Muscle layer of colon (tissue), 2 donors: ENCODE measurements at regions not wholly inside any gene's neighbourhood (a gene's known extent, or its start where the extent isn't known, plus 50 kb on each side); places are given as distances from the start of the nearest gene placed in this dataset.

Source experiments
- H3K27ac ChIP-seq: one replicate; pipeline ENCODE4 v1.7.0; 2013; ENCODE audit warnings: low read depth, mild to moderate bottlenecking, low read length, moderate library complexity
- H3K27me3 ChIP-seq, 2 donors: one replicate each; pipeline ENCODE4 v1.7.0; 2013; ENCODE audit warnings: low read length in 2 of 2, mild to moderate bottlenecking in 2 of 2; ENCODE audit not compliant: insufficient read depth in 2 of 2, control insufficient read depth in 1 of 2
- H3K36me3 ChIP-seq: one replicate; pipeline ENCODE4 v1.7.0; 2013; ENCODE audit warnings: mild to moderate bottlenecking, low read length; ENCODE audit not compliant: insufficient read depth
- H3K4me1 ChIP-seq: one replicate; pipeline ENCODE4 v1.7.0; 2013; ENCODE audit warnings: mild to moderate bottlenecking, low read length; ENCODE audit not compliant: insufficient read depth
- H3K4me3 ChIP-seq, 2 donors: one replicate each; pipeline ENCODE4 v1.7.0; 2013; ENCODE audit warnings: low read length in 2 of 2, low read depth in 1 of 2, mild to moderate bottlenecking in 1 of 2, moderate library complexity in 1 of 2
- H3K9ac ChIP-seq: one replicate; pipeline ENCODE4 v1.7.0; 2013; ENCODE audit warnings: low read length
- H3K9me3 ChIP-seq: one replicate; pipeline ENCODE4 v1.7.0; 2013; ENCODE audit warnings: mild to moderate bottlenecking, low read length
- donor health status: abdominal sarcoma.
- donor health status: Adenocarcinoma of cecum.

GRCh38 chr9:119544492-119544891 is 175.3 kb upstream of the BRINP1 start:
- Histone ChIP-seq H3K9ac (no peak overlapping the region), H3K9me3 (no peaks in the 10 kb centered on the region), H3K27me3 (no peaks in the 10 kb centered on the region), H3K4me3 (no peak overlapping the region), H3K4me1 (no peaks in the 10 kb centered on the region), H3K27ac (no peak overlapping the region), H3K36me3 (no peaks in the 10 kb centered on the region)

- no peak overlapping the region for H3K9ac ChIP-seq
- H3K27ac ChIP-seq, result no peak overlapping the region
- H3K4me1 ChIP-seq, result no peaks in the 10 kb centered on the region
- no peak overlapping the region for H3K4me3 ChIP-seq
- H3K27me3 ChIP-seq, result no peaks in the 10 kb centered on the region
- no peaks in the 10 kb centered on the region for H3K9me3 ChIP-seq
- no peaks in the 10 kb centered on the region for H3K36me3 ChIP-seq
Observed at GRCh38 chr9:119537138-119537537, 167.9 kb upstream of the BRINP1 start.

GRCh38 chr9:119533504-119533903 is 164.3 kb upstream of the BRINP1 start:
- H3K4me3 ChIP-seq, result no peak overlapping the region
- no peaks in the 10 kb centered on the region for H3K9me3 ChIP-seq
- H3K36me3 ChIP-seq, result no peaks in the 10 kb centered on the region
- H3K27ac ChIP-seq, result no peak overlapping the region
- H3K9ac ChIP-seq, result no peak overlapping the region
- no peaks in the 10 kb centered on the region for H3K4me1 ChIP-seq
- H3K27me3 ChIP-seq, result no peaks in the 10 kb centered on the region

GRCh38 chr9:119526698-119527097 is 157.5 kb upstream of the BRINP1 start:
- Histone ChIP-seq H3K36me3 (no peaks in the 10 kb centered on the region), H3K4me3 (no peak overlapping the region), H3K27ac (no peak overlapping the region), H3K4me1 (no peaks in the 10 kb centered on the region), H3K27me3 (no peaks in the 10 kb centered on the region), H3K9ac (no peak overlapping the region), H3K9me3 (no peaks in the 10 kb centered on the region)

- no peaks in the 10 kb centered on the region for H3K9me3 ChIP-seq
- no peaks in the 10 kb centered on the region for H3K36me3 ChIP-seq
- H3K4me3 ChIP-seq, result no peak overlapping the region
- no peaks in the 10 kb centered on the region for H3K27me3 ChIP-seq
- H3K9ac ChIP-seq, result no peak overlapping the region
- H3K27ac ChIP-seq, result no peak overlapping the region
- no peaks in the 10 kb centered on the region for H3K4me1 ChIP-seq
Observed at GRCh38 chr9:119523508-119523907, 154.3 kb upstream of the BRINP1 start.

GRCh38 chr9:119522381-119522780 is 153.1 kb upstream of the BRINP1 start:
- Histone ChIP-seq H3K27ac (no peak overlapping the region), H3K36me3 (no peaks in the 10 kb centered on the region), H3K27me3 (no peaks in the 10 kb centered on the region), H3K4me1 (no peaks in the 10 kb centered on the region), H3K4me3 (no peak overlapping the region), H3K9ac (no peak overlapping the region), H3K9me3 (no peaks in the 10 kb centered on the region)

GRCh38 chr9:119509291-119509905 is 140.2 kb upstream of the BRINP1 start:
- H3K27ac ChIP-seq, result no peak overlapping the region

GRCh38 chr9:119501374-119501773 is 132.1 kb upstream of the BRINP1 start:
- no peaks in the 10 kb centered on the region for H3K9me3 ChIP-seq
- no peak overlapping the region for H3K9ac ChIP-seq
- H3K27me3 ChIP-seq, result no peaks in the 10 kb centered on the region
- H3K27ac ChIP-seq, result no peak overlapping the region
- no peaks in the 10 kb centered on the region for H3K4me1 ChIP-seq
- no peaks in the 10 kb centered on the region for H3K36me3 ChIP-seq
- no peak overlapping the region for H3K4me3 ChIP-seq

More at GRCh38 chr9:119509291-119509905, 140.2 kb upstream of the BRINP1 start:
- H3K27me3 ChIP-seq, result no peaks in the 10 kb centered on the region
- H3K9ac ChIP-seq, result no peak overlapping the region
- no peak overlapping the region for H3K4me3 ChIP-seq
- no peaks in the 10 kb centered on the region for H3K4me1 ChIP-seq
- no peaks in the 10 kb centered on the region for H3K36me3 ChIP-seq
- H3K9me3 ChIP-seq, result no peaks in the 10 kb centered on the region

GRCh38 chr9:119500072-119500771 is 131.0 kb upstream of the BRINP1 start:
- Histone ChIP-seq H3K9ac (no peak overlapping the region), H3K27me3 (no peaks in the 10 kb centered on the region), H3K4me3 (no peak overlapping the region), H3K36me3 (no peaks in the 10 kb centered on the region), H3K4me1 (no peaks in the 10 kb centered on the region), H3K9me3 (no peaks in the 10 kb centered on the region), H3K27ac (no peak overlapping the region)

GRCh38 chr9:119487118-119487827 is 118.0 kb upstream of the BRINP1 start:
- Histone ChIP-seq H3K27ac (no peak overlapping the region), H3K9me3 (no peaks in the 10 kb centered on the region), H3K36me3 (no peaks in the 10 kb centered on the region)

GRCh38 chr9:119483153-119483552 is 113.9 kb upstream of the BRINP1 start:
- Histone ChIP-seq H3K9ac (no peak overlapping the region), H3K9me3 (no peaks in the 10 kb centered on the region), H3K4me1 (no peaks in the 10 kb centered on the region), H3K4me3 (no peak overlapping the region), H3K27ac (no peak overlapping the region), H3K36me3 (no peaks in the 10 kb centered on the region), H3K27me3 (no peaks in the 10 kb centered on the region)

More at GRCh38 chr9:119487118-119487827, 118.0 kb upstream of the BRINP1 start:
- no peaks in the 10 kb centered on the region for H3K4me1 ChIP-seq
- H3K9ac ChIP-seq, result no peak overlapping the region
- no peaks in the 10 kb centered on the region for H3K27me3 ChIP-seq
- no peak overlapping the region for H3K4me3 ChIP-seq
